PFSK-1 (cell line): ENCODE measurements at regions not wholly inside any gene's neighbourhood (a gene's known extent, or its start where the extent isn't known, plus 50 kb on each side); places are given as distances from the start of the nearest gene placed in this dataset.

Source experiments
- POLR2AphosphoS5 ChIP-seq: IDR thresholded peaks from 2 replicates; pipeline ENCODE4 v1.6.1; 2012; ENCODE audit warnings: low read depth, mild to moderate bottlenecking, control low read depth, low read length, moderate library complexity
- REST ChIP-seq, 2 experiments: IDR thresholded peaks; 2 replicates each; pipeline versions ENCODE4 v1.6.1 to v1.8.0; 2011 to 2012; ENCODE audit warnings: low read depth in 2 of 2, low read length in 2 of 2, control low read depth in 1 of 2, inconsistent platforms in 1 of 2, mild to moderate bottlenecking in 1 of 2, moderate library complexity in 1 of 2; ENCODE audit not compliant: insufficient read depth in 1 of 2
- SIN3A ChIP-seq: IDR thresholded peaks from 2 replicates; pipeline ENCODE4 v1.6.1; 2012; ENCODE audit warnings: mild to moderate bottlenecking, low read length, moderate library complexity, borderline replicate concordance; ENCODE audit not compliant: insufficient read depth
- TAF1 ChIP-seq: IDR thresholded peaks from 2 replicates; pipeline ENCODE4 v1.6.1; 2012; ENCODE audit warnings: low read length, control low read depth, borderline replicate concordance; ENCODE audit not compliant: insufficient read depth

- TF ChIP-seq POLR2AphosphoS5, result no peak
- TF ChIP-seq SIN3A, result no peak
- no peak for TF ChIP-seq REST (IDR thresholded peaks at IDR 0.05; ENCODE audit: insufficient read depth in 1 of 2, low read depth in 2 of 2, low read length in 2 of 2)
- no peak for TF ChIP-seq TAF1
Measured at GRCh38 chr1:79726911-79727310, 720.4 kb upstream of the ADGRL4 start.
